ENCODE measurements at regions not wholly inside any gene's neighbourhood (a gene's known extent, or its start where the extent isn't known, plus 50 kb on each side); places are given as distances from the start of the nearest gene placed in this dataset.

- no peak for TF ChIP-seq HINFP (CRISPR knock-in tag; IDR thresholded peaks at IDR 0.05; ENCODE audit: low read depth)
- no peak for TF ChIP-seq CEBPZ (IDR thresholded peaks at IDR 0.05; ENCODE audit: low read length)
- TF ChIP-seq TOE1 (CRISPR knock-in tag; IDR thresholded peaks at IDR 0.05): no peak
- TF ChIP-seq ZBTB4 (CRISPR knock-in tag; IDR thresholded peaks at IDR 0.05; ENCODE audit: borderline replicate concordance): no peak
Observed at GRCh38 chr13:64482373-64482772, 2747.8 kb downstream of the PCDH9 start (continued).

GRCh38 chr13:64480672-64481071 lies 2749.5 kb downstream of the PCDH9 start:
- in situ Hi-C loops (cut with HindIII; ENCODE audit: extremely low pct_ligation_motif_present, low pct_unique_long_range_greater_than_20kb) (no loop called here), intact Hi-C loops (cut with micrococcal nuclease; ENCODE audit: unreplicated experiment) (no loop called here)
- Histone ChIP-seq H3K79me2 (ENCODE audit: insufficient read depth, low read length) (no peaks in the 10 kb centered on the region), H3K27ac (ENCODE audit: extremely low read length, insufficient read depth, low read length) (no peak overlapping the region), H3K27me3 (ENCODE audit: control insufficient read depth in 1 of 2, insufficient read depth in 2 of 2, low read length in 2 of 2) (no peaks in the 10 kb centered on the region; a peak in 1 of 5 replicates), H2AFZ (ENCODE audit: low read length) (no peak overlapping the region), H3K4me1 (ENCODE audit: insufficient read depth, low read length) (no peaks in the 10 kb centered on the region), H3K9me3 (ENCODE audit: low read length) (no peaks in the 10 kb centered on the region), H4K20me1 (ENCODE audit: insufficient read depth, low read length) (no peaks in the 10 kb centered on the region), H3K9ac (ENCODE audit: insufficient read depth, low read depth, low read length) (no peak overlapping the region), H3K36me3 (replicated peaks in 1 of 2; ENCODE audit: control insufficient read depth in 1 of 2, insufficient read depth in 2 of 2, low read length in 2 of 2) (no peaks in the 10 kb centered on the region), H3K4me2 (ENCODE audit: low read depth, low read length) (no peak overlapping the region), H3K4me3 (replicated peaks in 1 of 3; ENCODE audit: insufficient read depth in 1 of 3, low read depth in 2 of 3, low read length in 3 of 3) (no peak overlapping the region)
- no peak for TF ChIP-seq SMARCE1 (IDR thresholded peaks at IDR 0.05; ENCODE audit: borderline replicate concordance)
- TF ChIP-seq ZKSCAN8 (CRISPR knock-in tag; IDR thresholded peaks at IDR 0.05; ENCODE audit: borderline replicate concordance): no peak
- TF ChIP-seq ZNF382 (CRISPR knock-in tag; IDR thresholded peaks at IDR 0.05; ENCODE audit: borderline replicate concordance): no peak
- no peak for TF ChIP-seq ZNF3 (CRISPR knock-in tag; IDR thresholded peaks at IDR 0.05)
- POLR2A ChIA-PET: no interaction called here
- CTCF ChIA-PET (ENCODE audit: low intra/inter-chr PET ratio, low total read pairs): no interaction called here
- FAIRE-seq: no peak
- WGBS (ENCODE audit: low lambda C conversion rate): 0% methylated on average over 1 of the region's 1 CpG
- BruUV-seq (replicated peaks): no TSS peak
- ATAC-seq: no peak
- DNase-seq (ENCODE audit: low spot score): no peak
